CD14-positive monocyte (primary cell): ENCODE measurements at regions not wholly inside any gene's neighbourhood (a gene's known extent, or its start where the extent isn't known, plus 50 kb on each side); places are given as distances from the start of the nearest gene placed in this dataset.
A peak's percentile ranks its signal among the peaks of the same experiment; 100 is the strongest.

Source experiments
- DNase-seq, 3 donors: peaks; one replicate each; pipeline ENCODE4 v3.0.0-alpha.2; 2011 to 2022
- H2AFZ ChIP-seq: 2 replicates; pipeline ENCODE4 v1.6.0; 2012; ENCODE audit warnings: mild to moderate bottlenecking, low read depth, low read length, inconsistent platforms; ENCODE audit not compliant: insufficient read depth, poor library complexity, severe bottlenecking
- H3K27ac ChIP-seq, 2 donors: 1 replicate in 1 of 2; 2 replicates in 1 of 2; pipeline ENCODE4 v1.5.1; 2012 to 2013; ENCODE audit warnings: low read length in 2 of 2, control low read depth in 1 of 2, inconsistent platforms in 1 of 2, low read depth in 1 of 2, mild to moderate bottlenecking in 1 of 2
- H3K27me3 ChIP-seq, 2 donors: one replicate each; pipeline versions ENCODE4 v1.6.0 to v1.6.1; 2011 to 2013; ENCODE audit warnings: low read length in 2 of 2; ENCODE audit not compliant: control insufficient read depth in 2 of 2, insufficient read depth in 2 of 2
- H3K36me3 ChIP-seq, 2 donors: replicated peaks in 1 of 2; 1 replicate in 1 of 2; 2 replicates in 1 of 2; pipeline versions ENCODE4 v1.5.1 to v1.6.1; 2012 to 2013; ENCODE audit warnings: low read length in 2 of 2, control low read depth in 1 of 2, inconsistent platforms in 1 of 2, mild to moderate bottlenecking in 1 of 2; ENCODE audit not compliant: insufficient read depth in 2 of 2, control insufficient read depth in 1 of 2
- H3K4me1 ChIP-seq, 2 donors: 1 replicate in 1 of 2; 2 replicates in 1 of 2; pipeline versions ENCODE4 v1.5.1 to v1.6.1; 2012 to 2013; ENCODE audit warnings: low read length in 2 of 2, control low read depth in 1 of 2, inconsistent platforms in 1 of 2, mild to moderate bottlenecking in 1 of 2, moderate library complexity in 1 of 2; ENCODE audit not compliant: insufficient read depth in 2 of 2, control insufficient read depth in 1 of 2
- H3K4me2 ChIP-seq: replicated peaks from 2 replicates; pipeline ENCODE3; 2012; ENCODE audit warnings: low read length, moderate library complexity, mild to moderate bottlenecking; ENCODE audit not compliant: poor library complexity, severe bottlenecking; ENCODE audit errors: extremely low read depth
- H3K4me3 ChIP-seq, 3 experiments: fragments of 200-600 bp in 1 of 3; sonication (generic) in 1 of 3; replicated peaks in 1 of 3; 1 replicate in 2 of 3; 2 replicates in 1 of 3; pipeline ENCODE4 v1.5.1; 2011 to 2013; ENCODE audit warnings: low read length in 3 of 3, mild to moderate bottlenecking in 3 of 3, control low read depth in 2 of 3, low read depth in 2 of 3, inconsistent platforms in 1 of 3, moderate library complexity in 1 of 3
- H3K79me2 ChIP-seq: 2 replicates; pipeline ENCODE4 v1.6.0; 2012; ENCODE audit warnings: mild to moderate bottlenecking, control low read depth, inconsistent platforms, low read length, moderate library complexity; ENCODE audit not compliant: insufficient read depth
- H3K9ac ChIP-seq: 2 replicates; pipeline ENCODE4 v1.6.0; 2017; ENCODE audit warnings: low read length, mild to moderate bottlenecking; ENCODE audit not compliant: insufficient read depth, poor library complexity, severe bottlenecking
- H3K9me3 ChIP-seq, 2 donors: replicated peaks in 1 of 2; 1 replicate in 1 of 2; 2 replicates in 1 of 2; pipeline versions ENCODE4 v1.5.1 to v1.6.1; 2012 to 2013; ENCODE audit warnings: low read length in 2 of 2, control low read depth in 1 of 2; ENCODE audit not compliant: control insufficient read depth in 1 of 2, insufficient read depth in 1 of 2
- H4K20me1 ChIP-seq: 2 replicates; pipeline ENCODE4 v1.6.0; 2012; ENCODE audit warnings: mild to moderate bottlenecking, low read length, control low read depth, moderate library complexity; ENCODE audit not compliant: insufficient read depth
- H3K27ac Mint-ChIP-seq, 7 donors: one replicate each; pipeline ENCODE4 v1.8.0; 2020; ENCODE audit warnings: mild to moderate bottlenecking in 7 of 7, mixed read lengths in 7 of 7, moderate library complexity in 6 of 7, inconsistent platforms in 2 of 7
- H3K27me3 Mint-ChIP-seq, 3 donors: one replicate each; pipeline ENCODE4 v1.8.0; 2021 to 2022; ENCODE audit warnings: low read depth in 3 of 3, mild to moderate bottlenecking in 3 of 3, mixed read lengths in 3 of 3, moderate library complexity in 3 of 3, inconsistent platforms in 1 of 3
- H3K36me3 Mint-ChIP-seq, 2 donors: one replicate each; pipeline ENCODE4 v1.8.0; 2020; ENCODE audit warnings: mixed read lengths in 2 of 2, inconsistent platforms in 1 of 2, mild to moderate bottlenecking in 1 of 2
- H3K4me1 Mint-ChIP-seq: one replicate; pipeline ENCODE4 v1.8.0; 2020; ENCODE audit warnings: mild to moderate bottlenecking, mixed read lengths
- H3K4me3 Mint-ChIP-seq, 2 donors: one replicate each; pipeline ENCODE4 v1.8.0; 2020; ENCODE audit warnings: mild to moderate bottlenecking in 2 of 2, mixed read lengths in 2 of 2, moderate library complexity in 1 of 2
- H3K9me3 Mint-ChIP-seq, 7 donors: one replicate each; pipeline ENCODE4 v1.8.0; 2020 to 2022; ENCODE audit warnings: mixed read lengths in 7 of 7, mild to moderate bottlenecking in 6 of 7, moderate library complexity in 6 of 7, inconsistent platforms in 2 of 7
- CTCF ChIP-seq: fragments of 200-600 bp; IDR thresholded peaks from one replicate; pipeline ENCODE4 v1.8.0; 2022; ENCODE audit warnings: antibody characterized with exemption, mild to moderate bottlenecking
- WGBS: methylation state at CpG from one replicate; pipeline ENCODE4 v1.1.5; 2013; ENCODE audit warnings: missing lambda C conversion rate; ENCODE audit not compliant: insufficient coverage; 5-methylcytosine and 5-hydroxymethylcytosine counted together
- intact Hi-C, 2 donors: fragments of 100-400 bp; cut with micrococcal nuclease; formaldehyde crosslinking; loops; one replicate each; pipeline versions ENCODE4 v1.15.0 to v1.15.1; 2023

- H3K27me3 Mint-ChIP-seq: peaks cover 0 to 4% (median 0%) of the 10 kb centered on the region in 3 donors
- Histone ChIP-seq H3K36me3 (no peaks in the 10 kb centered on the region), H3K9me3 (no peaks in the 10 kb centered on the region), H2AFZ (peak overlapping the region; percentile 75), H3K27me3 (no peaks in the 10 kb centered on the region), H3K79me2 (no peaks in the 10 kb centered on the region), H3K4me3 (peak overlapping the region in 1 of 3 experiments; percentile 15), H3K4me1 (peaks cover 75 to 88% of the 10 kb centered on the region in 2 donors), H3K4me2 (peak overlapping the region; percentile 16), H4K20me1 (no peaks in the 10 kb centered on the region), H3K9ac (no peak overlapping the region), H3K27ac (peak overlapping the region; percentile 57 to 72)
- peak; percentile 70 to 82 (median 77) for DNase-seq
- WGBS: 19% methylated on average over 5 of the region's 15 CpGs
- H3K4me1 Mint-ChIP-seq: peaks cover 77% of the 10 kb centered on the region
- intact Hi-C loops: loop anchor here in 1 of 2 donors (5.0 to 10.0 kb wide), 2 partner anchors 59 to 472 kb away; no protein-coding TSS in a partner anchor
- H3K4me3 Mint-ChIP-seq: peak overlapping the region; percentile 46 to 52
- H3K36me3 Mint-ChIP-seq: peaks cover 2 to 3% of the 10 kb centered on the region in 2 donors
- peak overlapping the region; percentile 81 to 100 (median 99) for H3K27ac Mint-ChIP-seq
- TF ChIP-seq CTCF: peak; percentile 82
- H3K9me3 Mint-ChIP-seq: peaks cover 0 to 2% (median 0%) of the 10 kb centered on the region in 7 donors
Observed at GRCh38 chr10:5293691-5294550, 70.8 kb upstream of the UCN3 start.

GRCh38 chr10:5297466-5297865, 67.3 kb upstream of the UCN3 start:
- H3K9me3 Mint-ChIP-seq: peaks cover 0 to 2% (median 0%) of the 10 kb centered on the region in 7 donors
- Histone ChIP-seq H3K36me3 (no peaks in the 10 kb centered on the region), H2AFZ (peak overlapping the region; percentile 68), H3K27ac (peak overlapping the region; percentile 69 to 80), H3K9ac (no peak overlapping the region), H3K9me3 (no peaks in the 10 kb centered on the region), H3K27me3 (no peaks in the 10 kb centered on the region), H3K79me2 (no peaks in the 10 kb centered on the region), H4K20me1 (no peaks in the 10 kb centered on the region), H3K4me3 (no peak overlapping the region), H3K4me1 (peaks cover 54 to 62% of the 10 kb centered on the region in 2 donors), H3K4me2 (peak overlapping the region; percentile 41)
- DNase-seq: peak; percentile 81 to 90 (median 85)
- 14% methylated on average over 3 of the region's 3 CpGs for WGBS
- peaks cover 0 to 4% (median 0%) of the 10 kb centered on the region in 3 donors for H3K27me3 Mint-ChIP-seq
- intact Hi-C loops: loop anchor here in 1 of 2 donors (10.0 kb wide), 1 partner anchor 63 kb away; no protein-coding TSS in a partner anchor
- TF ChIP-seq CTCF: peak; percentile 17
- peak overlapping the region; percentile 96 to 99 (median 97) for H3K27ac Mint-ChIP-seq
- peaks cover 0 to 2% of the 10 kb centered on the region in 2 donors for H3K36me3 Mint-ChIP-seq
- peak overlapping the region in 1 of 2 donors; percentile 26 for H3K4me3 Mint-ChIP-seq
- peaks cover 57% of the 10 kb centered on the region for H3K4me1 Mint-ChIP-seq
